ENCODE measurements at regions not wholly inside any gene's neighbourhood (a gene's known extent, or its start where the extent isn't known, plus 50 kb on each side); places are given as distances from the start of the nearest gene placed in this dataset.

DNA sequence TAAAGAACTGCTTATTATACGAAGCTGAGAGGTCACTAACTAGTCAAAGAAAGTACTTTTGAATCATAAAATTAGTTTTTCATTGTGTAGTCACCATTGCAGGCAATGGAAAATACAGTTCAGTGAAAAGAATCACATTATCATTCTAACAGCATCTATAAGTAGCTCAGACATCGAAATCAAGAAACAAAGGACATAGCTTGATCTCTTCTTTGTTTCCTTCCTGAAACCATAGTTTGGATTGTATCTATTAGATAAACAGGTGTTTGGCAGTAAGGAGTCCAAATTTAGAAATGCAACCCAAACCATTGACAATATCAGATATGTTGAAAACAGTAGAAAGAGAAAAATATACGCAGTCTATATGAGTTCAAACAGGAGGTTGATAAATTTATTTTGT, 697.3 kb downstream of the TFAP2A start:
- intact Hi-C loops (cut with DNase I), result no loop called here
- H3K27ac ChIP-seq, result no peak overlapping the region
- no peak overlapping the region for H3K4me3 ChIP-seq
- no peaks in the 10 kb centered on the region for H3K4me1 ChIP-seq
- no peaks in the 10 kb centered on the region for H3K27me3 ChIP-seq
- TF ChIP-seq, protein P1, sequence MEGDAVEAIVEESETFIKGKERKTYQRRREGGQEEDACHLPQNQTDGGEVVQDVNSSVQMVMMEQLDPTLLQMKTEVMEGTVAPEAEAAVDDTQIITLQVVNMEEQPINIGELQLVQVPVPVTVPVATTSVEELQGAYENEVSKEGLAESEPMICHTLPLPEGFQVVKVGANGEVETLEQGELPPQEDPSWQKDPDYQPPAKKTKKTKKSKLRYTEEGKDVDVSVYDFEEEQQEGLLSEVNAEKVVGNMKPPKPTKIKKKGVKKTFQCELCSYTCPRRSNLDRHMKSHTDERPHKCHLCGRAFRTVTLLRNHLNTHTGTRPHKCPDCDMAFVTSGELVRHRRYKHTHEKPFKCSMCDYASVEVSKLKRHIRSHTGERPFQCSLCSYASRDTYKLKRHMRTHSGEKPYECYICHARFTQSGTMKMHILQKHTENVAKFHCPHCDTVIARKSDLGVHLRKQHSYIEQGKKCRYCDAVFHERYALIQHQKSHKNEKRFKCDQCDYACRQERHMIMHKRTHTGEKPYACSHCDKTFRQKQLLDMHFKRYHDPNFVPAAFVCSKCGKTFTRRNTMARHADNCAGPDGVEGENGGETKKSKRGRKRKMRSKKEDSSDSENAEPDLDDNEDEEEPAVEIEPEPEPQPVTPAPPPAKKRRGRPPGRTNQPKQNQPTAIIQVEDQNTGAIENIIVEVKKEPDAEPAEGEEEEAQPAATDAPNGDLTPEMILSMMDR (IDR thresholded peaks at IDR 0.05), result no peak
- no peaks in the 10 kb centered on the region for H3K36me3 ChIP-seq
- no peak for DNase-seq (ENCODE audit: low spot score in 2 of 2)
- no peaks in the 10 kb centered on the region for H3K9me3 ChIP-seq

- Histone ChIP-seq H3K27me3 (no peaks in the 10 kb centered on the region), H3K4me1 (no peaks in the 10 kb centered on the region), H3K36me3 (no peaks in the 10 kb centered on the region), H3K4me3 (no peak overlapping the region), H3K9me3 (no peaks in the 10 kb centered on the region), H3K27ac (no peak overlapping the region)
- intact Hi-C loops (cut with DNase I), result no loop called here
- DNase-seq (ENCODE audit: low spot score in 2 of 2), result no peak
- TF ChIP-seq, protein P1 (IDR thresholded peaks at IDR 0.05), result no peak
Observed at GRCh38 chr6:9711365-9711764, 703.5 kb downstream of the TFAP2A start.

DNA sequence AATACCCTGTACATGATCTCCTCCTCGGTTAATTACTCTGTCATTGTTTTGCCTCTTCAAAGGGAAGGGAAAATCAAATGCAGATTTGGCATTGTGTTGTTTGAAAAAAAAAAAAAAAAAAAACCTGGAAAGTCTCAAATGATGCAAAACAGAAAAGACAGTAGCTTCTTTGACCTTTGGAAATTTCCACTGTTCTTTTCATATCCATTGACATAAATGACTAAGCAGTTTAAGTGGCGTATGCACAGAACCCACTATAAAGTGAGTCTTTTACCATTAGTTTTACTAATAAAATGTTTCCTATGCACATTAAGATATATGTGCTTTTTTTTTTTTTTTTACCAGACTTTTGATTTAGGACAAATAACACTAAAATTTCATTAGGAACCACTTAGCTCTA, 704.3 kb downstream of the TFAP2A start:
- no peaks in the 10 kb centered on the region for H3K27me3 ChIP-seq
- H3K27ac ChIP-seq, result no peak overlapping the region
- intact Hi-C loops (cut with DNase I), result no loop called here
- H3K36me3 ChIP-seq, result no peaks in the 10 kb centered on the region
- DNase-seq (ENCODE audit: low spot score in 2 of 2), result no peak
- no peaks in the 10 kb centered on the region for H3K9me3 ChIP-seq
- no peaks in the 10 kb centered on the region for H3K4me1 ChIP-seq
- TF ChIP-seq, protein P1 (IDR thresholded peaks at IDR 0.05), result no peak
- no peak overlapping the region for H3K4me3 ChIP-seq

GRCh38 chr6:9708600-9708999, 706.3 kb downstream of the TFAP2A start:
- Histone ChIP-seq H3K9me3 (no peaks in the 10 kb centered on the region), H3K36me3 (no peaks in the 10 kb centered on the region), H3K27ac (no peak overlapping the region), H3K4me1 (no peaks in the 10 kb centered on the region), H3K27me3 (no peaks in the 10 kb centered on the region), H3K4me3 (no peak overlapping the region)
- TF ChIP-seq, protein P1 (IDR thresholded peaks at IDR 0.05), result no peak
- intact Hi-C loops (cut with DNase I), result no loop called here
- DNase-seq (ENCODE audit: low spot score in 2 of 2), result no peak

DNA sequence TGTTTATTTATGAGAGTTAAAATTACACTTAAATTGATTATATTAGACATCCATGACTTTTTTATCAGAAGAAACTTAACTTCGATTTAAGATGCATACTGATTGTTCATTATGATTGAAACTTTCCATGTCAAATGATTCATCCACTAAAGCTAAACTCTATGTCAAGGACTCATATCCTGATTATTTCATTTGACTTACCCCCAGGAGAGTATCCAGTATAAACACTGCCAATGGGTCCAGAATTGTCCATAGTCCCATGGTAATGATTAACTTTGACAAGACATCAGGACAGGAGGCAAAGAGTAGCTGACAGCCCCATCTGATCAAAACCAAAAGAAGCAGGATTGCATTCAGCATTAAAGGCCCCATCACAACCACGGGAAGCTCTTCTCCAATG, 709.9 kb downstream of the TFAP2A start:
- TF ChIP-seq, protein P1 (IDR thresholded peaks at IDR 0.05), result no peak
- no peaks in the 10 kb centered on the region for H3K36me3 ChIP-seq
- H3K9me3 ChIP-seq, result no peaks in the 10 kb centered on the region
- H3K27ac ChIP-seq, result no peak overlapping the region
- H3K27me3 ChIP-seq, result no peaks in the 10 kb centered on the region
- no peak overlapping the region for H3K4me3 ChIP-seq
- H3K4me1 ChIP-seq, result no peaks in the 10 kb centered on the region
- intact Hi-C loops (cut with DNase I), result no loop called here
- DNase-seq (ENCODE audit: low spot score in 2 of 2), result no peak

DNA sequence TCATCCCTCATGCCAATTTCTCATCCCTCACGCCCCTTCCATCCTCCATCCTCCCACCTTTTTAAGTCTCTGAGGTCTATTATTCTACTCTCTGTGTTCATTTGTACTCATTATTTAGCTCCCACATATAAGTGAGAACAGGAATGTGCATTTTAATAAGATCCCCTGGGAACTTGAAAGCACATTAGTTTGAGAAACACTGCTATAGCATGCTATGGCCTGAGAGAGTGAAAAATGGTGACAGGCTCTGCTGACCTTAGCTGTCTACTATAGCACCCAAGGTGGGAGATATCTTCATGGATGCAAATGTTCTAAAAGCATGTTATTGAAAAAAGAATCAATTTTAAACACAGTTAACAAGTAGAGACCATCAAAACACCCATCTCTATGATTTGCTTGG, 712.0 kb downstream of the TFAP2A start:
- TF ChIP-seq, protein P1 (IDR thresholded peaks at IDR 0.05), result no peak
- Histone ChIP-seq H3K4me1 (no peaks in the 10 kb centered on the region), H3K27ac (no peak overlapping the region), H3K4me3 (no peak overlapping the region), H3K27me3 (no peaks in the 10 kb centered on the region), H3K9me3 (no peaks in the 10 kb centered on the region), H3K36me3 (no peaks in the 10 kb centered on the region)
- intact Hi-C loops (cut with DNase I), result no loop called here
- no peak for DNase-seq (ENCODE audit: low spot score in 2 of 2)

All from ascending aorta (tissue), 2 donors.